HepG2 (cell line): ENCODE measurements at regions not wholly inside any gene's neighbourhood (a gene's known extent, or its start where the extent isn't known, plus 50 kb on each side); places are given as distances from the start of the nearest gene placed in this dataset.

Experiments
- ATAC-seq: fragments of 200-7000 bp; cut with Tn5 transposase; 3 replicates; pipeline ENCODE4 v1.9.1; 2020; ENCODE audit warnings: mild to moderate bottlenecking, moderate library complexity
- BruUV-seq: library from RNA; stranded (reverse); fragments of 400-500 nt; replicated peaks from 2 replicates; lab custom pipeline; 2021; lab: Mats Ljungman, UMichigan
- CTCF ChIA-PET: fragments of 300-600 bp; formaldehyde crosslinking; extraction: SDS; loops from one replicate; lab custom pipeline; 2021; ENCODE audit warnings: low total read pairs, inconsistent platforms, low intra/inter-chr PET ratio; lab: Yijun Ruan, JAX
- POLR2A ChIA-PET: fragments of 350-600 bp; sonication (Branson Sonifier 250); formaldehyde crosslinking; loops from one replicate; lab custom pipeline; 2020; ENCODE audit warnings: antibody characterized with exemption, inconsistent platforms; lab: Yijun Ruan, JAX
- DNase-seq: peaks from one replicate; pipeline ENCODE4 v3.0.0-alpha.2; 2015; ENCODE audit warnings: low spot score
- FAIRE-seq: peaks from 3 replicates; lab custom pipeline; 2011; peaks lifted over from hg19 to GRCh38; lab: Jason Lieb, UNC
- H2AFZ ChIP-seq: one replicate; pipeline ENCODE4 v1.6.1; 2011; ENCODE audit warnings: low read length, inconsistent platforms
- H3K27ac ChIP-seq: fragments of 300-600 bp; 3 replicates; pipeline ENCODE4 v1.8.0; 2011; ENCODE audit warnings: mixed run types, mild to moderate bottlenecking, mixed read lengths, low read length, inconsistent platforms; ENCODE audit not compliant: insufficient read depth; ENCODE audit errors: extremely low read length
- H3K27me3 ChIP-seq, 2 experiments: fragments of 200-600 bp in 1 of 2; 2 replicates in 1 of 2; 3 replicates in 1 of 2; pipeline versions ENCODE4 v1.6.0 to v1.8.0; 2011; ENCODE audit warnings: low read length in 2 of 2, mild to moderate bottlenecking in 2 of 2, moderate library complexity in 2 of 2, inconsistent platforms in 1 of 2; ENCODE audit not compliant: insufficient read depth in 2 of 2, control insufficient read depth in 1 of 2
- H3K36me3 ChIP-seq, 2 experiments: fragments of 200-600 bp in 1 of 2; replicated peaks in 1 of 2; 2 replicates in 1 of 2; 3 replicates in 1 of 2; pipeline versions ENCODE4 v1.5.1 to v1.8.0; 2011; ENCODE audit warnings: low read length in 2 of 2, inconsistent platforms in 1 of 2; ENCODE audit not compliant: insufficient read depth in 2 of 2, control insufficient read depth in 1 of 2
- H3K4me1 ChIP-seq: 2 replicates; pipeline ENCODE4 v1.5.1; 2012; ENCODE audit warnings: low read length, inconsistent platforms; ENCODE audit not compliant: insufficient read depth
- H3K4me2 ChIP-seq: 2 replicates; pipeline ENCODE4 v1.6.0; 2011; ENCODE audit warnings: low read depth, low read length, inconsistent platforms
- H3K4me3 ChIP-seq, 3 experiments: fragments of 200-600 bp in 1 of 3; sonication (generic), shearing (Covaris generic) in 1 of 3; replicated peaks in 1 of 3; 2 replicates each; pipeline ENCODE4 v1.5.1; 2011 to 2016; ENCODE audit warnings: low read length in 3 of 3, inconsistent platforms in 2 of 3, low read depth in 2 of 3, mild to moderate bottlenecking in 2 of 3, control low read depth in 1 of 3, mixed read lengths in 1 of 3; ENCODE audit not compliant: insufficient read depth in 1 of 3
- H3K79me2 ChIP-seq: one replicate; pipeline ENCODE4 v1.6.1; 2011; ENCODE audit warnings: low read length, inconsistent platforms; ENCODE audit not compliant: insufficient read depth
- H3K9ac ChIP-seq: 2 replicates; pipeline ENCODE4 v1.6.0; 2011; ENCODE audit warnings: mild to moderate bottlenecking, low read depth, low read length, inconsistent platforms; ENCODE audit not compliant: insufficient read depth
- H3K9me3 ChIP-seq: 2 replicates; pipeline ENCODE4 v1.5.1; 2012; ENCODE audit warnings: mild to moderate bottlenecking, low read length
- H4K20me1 ChIP-seq: 2 replicates; pipeline ENCODE4 v1.6.0; 2011; ENCODE audit warnings: inconsistent platforms, mild to moderate bottlenecking, low read length, moderate library complexity; ENCODE audit not compliant: insufficient read depth
- CBX2 ChIP-seq, 2 experiments: fragments of 200-600 bp in 1 of 2; sonication (generic); formaldehyde crosslinking in 1 of 2; IDR thresholded peaks; 2 replicates each; pipeline versions ENCODE4 v1.7.0 to v1.8.1; 2018 to 2022; ENCODE audit warnings: low read depth in 2 of 2, low read length in 1 of 2, mild to moderate bottlenecking in 1 of 2, missing genetic modification reagents in 1 of 2
- ONECUT2 ChIP-seq: sonication (generic); formaldehyde crosslinking; IDR thresholded peaks from 2 replicates; pipeline ENCODE4 v1.4.0; 2020; ENCODE audit warnings: missing genetic modification reagents
- PRDM4 ChIP-seq: sonication (generic); formaldehyde crosslinking; IDR thresholded peaks from 2 replicates; pipeline ENCODE4 v1.9.0; 2021; ENCODE audit warnings: missing genetic modification reagents, borderline replicate concordance
- SIN3A ChIP-seq: IDR thresholded peaks from 2 replicates; pipeline ENCODE4 v1.6.1; 2011; ENCODE audit warnings: low read depth, mild to moderate bottlenecking, control low read depth, low read length, borderline replicate concordance
- SMAD3 ChIP-seq: sonication (generic); formaldehyde crosslinking; IDR thresholded peaks from 2 replicates; pipeline ENCODE4 v1.4.0; 2020; ENCODE audit warnings: missing genetic modification reagents
- TCF7 ChIP-seq: sonication (generic); IDR thresholded peaks from 2 replicates; pipeline ENCODE4 v1.6.1; 2016; ENCODE audit warnings: antibody characterized with exemption, low read depth
- ZNF496 ChIP-seq: sonication (generic); formaldehyde crosslinking; IDR thresholded peaks from 2 replicates; pipeline ENCODE4 v1.8.1; 2023; ENCODE audit warnings: mild to moderate bottlenecking, moderate library complexity, missing genetic modification reagents; ENCODE audit not compliant: insufficient replicate concordance
- ZNF646 ChIP-seq: sonication (generic); formaldehyde crosslinking; IDR thresholded peaks from 2 replicates; pipeline ENCODE4 v1.9.0; 2021; ENCODE audit warnings: mild to moderate bottlenecking, missing genetic modification reagents
- ZNF703 ChIP-seq: sonication (generic); formaldehyde crosslinking; IDR thresholded peaks from 2 replicates; pipeline ENCODE4 v1.5.1; 2020; ENCODE audit warnings: missing genetic modification reagents, mild to moderate bottlenecking, moderate library complexity, borderline replicate concordance
- ZNF784 ChIP-seq: sonication (generic); formaldehyde crosslinking; IDR thresholded peaks from 2 replicates; pipeline ENCODE4 v1.5.1; 2020; ENCODE audit warnings: missing genetic modification reagents, mild to moderate bottlenecking, borderline replicate concordance
- WGBS: methylation state at CpG from one replicate; pipeline ENCODE4 v1.1.6; 2017; ENCODE audit warnings: low lambda C conversion rate; 5-methylcytosine and 5-hydroxymethylcytosine counted together
- in situ Hi-C: cut with HindIII; loops from 2 replicates; pipeline ENCODE4 v1.10.0; 2017; ENCODE audit warnings: low pct_unique_long_range_greater_than_20kb; ENCODE audit not compliant: extremely low pct_ligation_motif_present
- intact Hi-C: fragments of 100-400 bp; cut with micrococcal nuclease; formaldehyde crosslinking; loops from one replicate; pipeline ENCODE4 v1.10.0; 2022; ENCODE audit not compliant: unreplicated experiment

GRCh38 chr5:110945874-110946436 lies 125.6 kb upstream of the TSLP start:
- TF ChIP-seq TCF7 (no peak), ZNF646 (CRISPR knock-in tag) (no peak), ZNF496 (CRISPR knock-in tag) (no peak), ZNF703 (CRISPR knock-in tag) (no peak), ZNF784 (no peak), PRDM4 (CRISPR knock-in tag) (no peak), CBX2 (IDR thresholded peaks at IDR 0.05; ENCODE audit: low read depth, low read length) (no peak), CBX2 (CRISPR knock-in tag; IDR thresholded peaks at IDR 0.05; ENCODE audit: low read depth) (no peak), SMAD3 (CRISPR knock-in tag) (no peak), SIN3A (no peak), ONECUT2 (CRISPR knock-in tag) (no peak)
- ChIA-PET POLR2A (no interaction called here), CTCF (no interaction called here)
- in situ Hi-C loops: no loop called here
- no peak overlapping the region for H3K4me3 ChIP-seq
- H3K4me2 ChIP-seq: no peak overlapping the region
- no peaks in the 10 kb centered on the region for H3K36me3 ChIP-seq
- H3K9me3 ChIP-seq: no peaks in the 10 kb centered on the region
- H3K27me3 ChIP-seq: no peaks in the 10 kb centered on the region; a peak in 1 of 5 replicates
- no TSS peak for BruUV-seq
- intact Hi-C loops: no loop called here
- no peak for FAIRE-seq
- no peaks in the 10 kb centered on the region for H3K79me2 ChIP-seq
- 2% methylated on average over 3 of the region's 3 CpGs for WGBS
- no peak overlapping the region for H3K27ac ChIP-seq
- no peak overlapping the region for H2AFZ ChIP-seq
- H3K9ac ChIP-seq: no peak overlapping the region
- ATAC-seq: no peak
- no peak for DNase-seq
- no peaks in the 10 kb centered on the region for H3K4me1 ChIP-seq
- H4K20me1 ChIP-seq: no peaks in the 10 kb centered on the region
